ENCODE measurements at regions not wholly inside any gene's neighbourhood (a gene's known extent, or its start where the extent isn't known, plus 50 kb on each side); places are given as distances from the start of the nearest gene placed in this dataset.

- Histone ChIP-seq H3K27ac (ENCODE audit: insufficient read depth, low read depth, low read length) (no peak overlapping the region), H2AFZ (ENCODE audit: low read depth, low read length) (no peak overlapping the region), H3K36me3 (ENCODE audit: control insufficient read depth in 2 of 2, extremely low read depth in 1 of 2, insufficient read depth in 2 of 2, low read length in 2 of 2) (no peaks in the 10 kb centered on the region), H3K4me2 (ENCODE audit: insufficient read depth, low read length) (no peak overlapping the region), H3K9ac (replicated peaks; ENCODE audit: extremely low read depth, insufficient read depth, low read length) (no peak overlapping the region), H3K9me3 (replicated peaks; ENCODE audit: control insufficient read depth, insufficient read depth, low read length) (no peaks in the 10 kb centered on the region), H3K27me3 (ENCODE audit: control insufficient read depth in 2 of 2, insufficient read depth in 2 of 2, low read length in 2 of 2) (peaks cover 2 to 4% of the 10 kb centered on the region in 2 experiments), H3K4me3 (replicated peaks in 1 of 3; ENCODE audit: insufficient read depth in 1 of 3, low read depth in 1 of 3, low read length in 3 of 3) (no peak overlapping the region), H3K4me1 (ENCODE audit: control insufficient read depth, extremely low read depth, insufficient read depth, low read length) (no peaks in the 10 kb centered on the region), H4K20me1 (replicated peaks; ENCODE audit: control insufficient read depth, extremely low read depth, insufficient read depth, low read length) (no peaks in the 10 kb centered on the region), H3K79me2 (ENCODE audit: control insufficient read depth, insufficient read depth, low read length) (no peaks in the 10 kb centered on the region), H3K9me1 (replicated peaks; ENCODE audit: control insufficient read depth, extremely low read depth, insufficient read depth, low read length) (no peaks in the 10 kb centered on the region)
- POLR2A ChIA-PET: no interaction called here
- dilution Hi-C loops (cut with MboI; ENCODE audit: extremely low pct_ligation_motif_present, low sequenced_read_pairs) (no loop called here), intact Hi-C loops (cut with micrococcal nuclease) (no loop called here)
- no peak for TF ChIP-seq EZH2 (IDR thresholded peaks at IDR 0.05; ENCODE audit: borderline replicate concordance, low read depth, low read length, severe bottlenecking)
- no peak for TF ChIP-seq GATA2 (IDR thresholded peaks at IDR 0.05; ENCODE audit: insufficient read depth, insufficient read length, low read depth, low read length)
- no peak for TF ChIP-seq MYC (IDR thresholded peaks at IDR 0.05; ENCODE audit: low read depth, low read length)
- TF ChIP-seq JUN (IDR thresholded peaks at IDR 0.05; ENCODE audit: borderline replicate concordance, insufficient read depth, insufficient read length, low read depth): no peak
- no peak for TF ChIP-seq POLR2A (IDR thresholded peaks at IDR 0.05; ENCODE audit: low read depth, low read length)
- TF ChIP-seq, protein P1, sequence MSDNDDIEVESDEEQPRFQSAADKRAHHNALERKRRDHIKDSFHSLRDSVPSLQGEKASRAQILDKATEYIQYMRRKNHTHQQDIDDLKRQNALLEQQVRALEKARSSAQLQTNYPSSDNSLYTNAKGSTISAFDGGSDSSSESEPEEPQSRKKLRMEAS (IDR thresholded peaks at IDR 0.05; ENCODE audit: insufficient read depth, insufficient read length): no peak
- no peak for TF ChIP-seq POLR2AphosphoS5 (IDR thresholded peaks at IDR 0.05; ENCODE audit: insufficient read depth, low read depth, low read length)
- CTCF ChIA-PET: interaction anchor here (0.6 to 8.4 kb wide), 2 partner anchors 11 to 43 kb away, joined by 3 to 49 read pairs; no protein-coding TSS in a partner anchor
- DNase-seq (ENCODE audit: low read depth, low spot score) (no peak), FAIRE-seq (no peak)
- no TSS peak for BruUV-seq (replicated peaks)
Measured at GRCh38 chr11:95695181-95695580, 94.4 kb downstream of the FAM76B start.

DNA sequence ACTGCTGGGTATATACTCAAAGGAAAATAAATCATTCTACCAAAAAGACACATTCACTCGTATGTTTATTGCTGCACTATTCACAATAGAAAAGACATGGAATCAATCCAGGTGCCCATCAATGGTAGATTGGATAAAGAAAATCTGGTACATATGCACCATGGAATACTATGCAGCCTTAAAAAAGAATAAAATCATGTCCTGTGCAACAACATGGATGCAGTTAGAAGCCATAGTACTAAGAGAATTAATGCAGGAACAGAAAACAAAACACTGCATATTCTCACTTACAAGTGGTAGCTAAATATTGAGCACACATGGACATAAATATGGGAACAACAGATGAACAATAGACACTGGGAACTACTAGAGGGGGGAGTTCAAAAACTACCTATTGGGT is 96.3 kb downstream of the FAM76B start:
- Histone ChIP-seq H3K4me3 (replicated peaks in 1 of 3; ENCODE audit: insufficient read depth in 1 of 3, low read depth in 1 of 3, low read length in 3 of 3) (no peak overlapping the region), H3K4me1 (ENCODE audit: control insufficient read depth, extremely low read depth, insufficient read depth, low read length) (no peaks in the 10 kb centered on the region), H3K27ac (ENCODE audit: insufficient read depth, low read depth, low read length) (no peak overlapping the region), H3K9ac (replicated peaks; ENCODE audit: extremely low read depth, insufficient read depth, low read length) (no peak overlapping the region), H2AFZ (ENCODE audit: low read depth, low read length) (no peak overlapping the region), H3K27me3 (ENCODE audit: control insufficient read depth in 2 of 2, insufficient read depth in 2 of 2, low read length in 2 of 2) (peaks cover 0 to 4% of the 10 kb centered on the region in 2 experiments), H3K36me3 (ENCODE audit: control insufficient read depth in 2 of 2, extremely low read depth in 1 of 2, insufficient read depth in 2 of 2, low read length in 2 of 2) (no peaks in the 10 kb centered on the region), H3K9me3 (replicated peaks; ENCODE audit: control insufficient read depth, insufficient read depth, low read length) (no peaks in the 10 kb centered on the region), H3K79me2 (ENCODE audit: control insufficient read depth, insufficient read depth, low read length) (no peaks in the 10 kb centered on the region), H4K20me1 (replicated peaks; ENCODE audit: control insufficient read depth, extremely low read depth, insufficient read depth, low read length) (no peaks in the 10 kb centered on the region), H3K4me2 (ENCODE audit: insufficient read depth, low read length) (no peak overlapping the region), H3K9me1 (replicated peaks; ENCODE audit: control insufficient read depth, extremely low read depth, insufficient read depth, low read length) (no peaks in the 10 kb centered on the region)
- dilution Hi-C loops (cut with MboI; ENCODE audit: extremely low pct_ligation_motif_present, low sequenced_read_pairs) (no loop called here), intact Hi-C loops (cut with micrococcal nuclease) (no loop called here)
- BruUV-seq (replicated peaks): no TSS peak
- TF ChIP-seq MYC (IDR thresholded peaks at IDR 0.05; ENCODE audit: low read depth, low read length) (no peak), JUN (IDR thresholded peaks at IDR 0.05; ENCODE audit: borderline replicate concordance, insufficient read depth, insufficient read length, low read depth) (no peak), GATA2 (IDR thresholded peaks at IDR 0.05; ENCODE audit: insufficient read depth, insufficient read length, low read depth, low read length) (no peak)
- POLR2A ChIA-PET: no interaction called here
- FAIRE-seq (no peak), DNase-seq (ENCODE audit: low read depth, low spot score) (no peak)
- CTCF ChIA-PET: interaction anchor here (1.0 to 8.4 kb wide), 3 partner anchors 9 to 13 kb away, joined by 3 to 49 read pairs (median 7); no protein-coding TSS in a partner anchor

All from endothelial cell of umbilical vein (primary cell).